Natural killer cell treated with Interleukin-12 subunit alpha and Interleukin-12 subunit beta and Interleukin-15 and Interleukin-18, amount 100 ng/mL, for 72 hours (primary cell): ENCODE measurements at regions not wholly inside any gene's neighbourhood (a gene's known extent, or its start where the extent isn't known, plus 50 kb on each side); places are given as distances from the start of the nearest gene placed in this dataset.

Experiments
- ATAC-seq, 2 donors: fragments of 150-1000 bp; cut with Tn5 transposase in 1 of 2; sonication (Bioruptor Pico), chemical (Tn5 transposase) in 1 of 2; 2 replicates each; pipeline ENCODE4 v1.10.0; 2021
- DNase-seq: peaks from one replicate; pipeline ENCODE4 v3.0.0; 2022; ENCODE audit warnings: low spot score
- H3K27ac Mint-ChIP-seq, 2 donors: 1 replicate in 1 of 2; 2 replicates in 1 of 2; pipeline ENCODE4 v1.8.0; 2022; ENCODE audit warnings: mixed read lengths in 2 of 2, mild to moderate bottlenecking in 1 of 2, moderate library complexity in 1 of 2
- H3K27me3 Mint-ChIP-seq, 2 donors: 1 replicate in 1 of 2; 2 replicates in 1 of 2; pipeline ENCODE4 v1.8.0; 2022; ENCODE audit warnings: mixed read lengths in 2 of 2
- H3K36me3 Mint-ChIP-seq: one replicate; pipeline ENCODE4 v1.8.0; 2022; ENCODE audit warnings: mixed read lengths
- H3K4me1 Mint-ChIP-seq, 2 donors: 1 replicate in 1 of 2; 2 replicates in 1 of 2; pipeline ENCODE4 v1.8.0; 2022; ENCODE audit warnings: low read depth in 2 of 2, mixed read lengths in 2 of 2, mild to moderate bottlenecking in 1 of 2
- H3K4me3 Mint-ChIP-seq: one replicate; pipeline ENCODE4 v1.8.0; 2022; ENCODE audit warnings: mixed read lengths
- H3K9me3 Mint-ChIP-seq: 2 replicates; pipeline ENCODE4 v1.8.0; 2022; ENCODE audit warnings: mixed read lengths

- DNase-seq (no peak), ATAC-seq (no peak)
- Mint-ChIP-seq H3K36me3 (no peaks in the 10 kb centered on the region), H3K27me3 (peaks cover 0 to 2% of the 10 kb centered on the region in 2 donors), H3K4me1 (no peaks in the 10 kb centered on the region), H3K27ac (no peak overlapping the region), H3K4me3 (no peak overlapping the region), H3K9me3 (no peaks in the 10 kb centered on the region)
Observed at GRCh38 chr10:128489324-128490247, 363.4 kb upstream of the MKI67 start.

- Mint-ChIP-seq H3K9me3 (no peaks in the 10 kb centered on the region), H3K4me3 (no peak overlapping the region), H3K4me1 (no peaks in the 10 kb centered on the region), H3K27me3 (peaks cover 0 to 2% of the 10 kb centered on the region in 2 donors), H3K36me3 (no peaks in the 10 kb centered on the region), H3K27ac (no peak overlapping the region)
- no peak for DNase-seq
- ATAC-seq, result peak in 1 of 2 donors; percentile 5
Observed at GRCh38 chr10:128491686-128492085, 365.5 kb upstream of the MKI67 start.

GRCh38 chr10:128493811-128494210 is 367.6 kb upstream of the MKI67 start:
- DNase-seq, result no peak
- Mint-ChIP-seq H3K27me3 (peaks cover 0 to 2% of the 10 kb centered on the region in 2 donors), H3K27ac (no peak overlapping the region), H3K36me3 (no peaks in the 10 kb centered on the region), H3K4me3 (no peak overlapping the region), H3K9me3 (no peaks in the 10 kb centered on the region), H3K4me1 (no peaks in the 10 kb centered on the region)
- no peak for ATAC-seq

DNA sequence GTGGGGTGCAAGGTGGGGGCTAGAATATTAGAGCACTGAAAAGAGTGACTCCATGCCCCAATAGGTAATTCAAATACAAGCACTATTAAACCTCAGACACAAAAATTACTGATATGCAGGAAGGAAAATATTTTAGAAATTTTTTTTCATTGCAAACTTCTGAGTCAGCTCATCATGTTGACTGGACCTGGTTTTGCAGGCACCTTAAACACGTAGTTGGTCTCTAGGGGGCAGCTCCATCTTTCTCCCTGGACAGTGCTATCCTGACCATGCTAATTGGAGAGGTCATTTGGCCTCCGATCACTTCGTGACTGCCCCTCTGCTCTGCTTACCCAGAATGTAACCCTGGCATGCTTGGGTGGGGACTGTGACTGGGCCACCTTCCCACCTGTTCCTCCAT is 368.4 kb upstream of the MKI67 start:
- H3K9me3 Mint-ChIP-seq, result no peaks in the 10 kb centered on the region
- H3K4me3 Mint-ChIP-seq, result no peak overlapping the region
- no peaks in the 10 kb centered on the region for H3K4me1 Mint-ChIP-seq
- peaks cover 0 to 2% of the 10 kb centered on the region in 2 donors for H3K27me3 Mint-ChIP-seq
- H3K36me3 Mint-ChIP-seq, result no peaks in the 10 kb centered on the region
- DNase-seq (no peak), ATAC-seq (no peak)
- no peak overlapping the region for H3K27ac Mint-ChIP-seq

DNA sequence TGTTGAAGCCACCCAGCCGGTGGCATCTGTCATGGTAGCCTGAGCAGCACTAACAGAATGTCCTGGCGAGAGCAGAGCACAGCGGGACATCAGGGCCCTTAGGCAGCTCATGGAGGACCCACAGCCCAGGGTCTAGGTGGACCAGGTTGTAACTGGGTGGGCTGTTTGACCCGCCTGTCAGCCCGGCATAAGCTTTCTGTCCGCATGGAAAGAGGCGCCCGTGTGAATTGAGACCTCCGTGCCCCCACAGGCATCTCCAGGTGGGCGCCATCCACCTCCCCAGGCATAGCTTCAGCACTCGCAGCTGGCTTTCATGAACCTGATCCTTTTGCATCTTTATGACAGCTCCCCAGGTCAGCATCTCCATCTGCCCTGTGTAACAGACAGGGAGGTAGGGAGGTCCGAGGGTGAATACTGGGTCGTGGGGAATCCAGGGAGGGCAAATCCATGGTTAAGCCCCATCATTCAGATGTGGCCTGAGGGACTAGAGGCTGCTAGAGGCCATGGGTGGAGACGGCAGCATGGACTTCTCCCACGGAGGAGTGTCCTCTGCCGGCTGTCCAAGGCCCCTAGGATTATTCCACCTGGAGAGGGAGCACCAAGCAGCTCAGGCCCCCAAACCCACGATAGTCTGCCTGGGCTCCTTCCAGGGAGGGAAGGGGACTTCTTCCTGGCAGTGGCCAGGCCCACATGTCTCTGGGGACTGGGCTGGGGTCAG is 371.6 kb upstream of the MKI67 start:
- Mint-ChIP-seq H3K36me3 (no peaks in the 10 kb centered on the region), H3K27me3 (peaks cover 3 to 4% of the 10 kb centered on the region in 2 donors), H3K4me3 (no peak overlapping the region), H3K27ac (no peak overlapping the region), H3K4me1 (no peaks in the 10 kb centered on the region), H3K9me3 (no peaks in the 10 kb centered on the region)
- ATAC-seq (peak in 1 of 2 donors; percentile 17), DNase-seq (no peak)

- no peaks in the 10 kb centered on the region for H3K36me3 Mint-ChIP-seq
- ATAC-seq, result no peak
- no peak overlapping the region for H3K27ac Mint-ChIP-seq
- H3K4me3 Mint-ChIP-seq, result no peak overlapping the region
- H3K9me3 Mint-ChIP-seq, result no peaks in the 10 kb centered on the region
- DNase-seq, result no peak
- H3K4me1 Mint-ChIP-seq, result no peaks in the 10 kb centered on the region
- peaks cover 3 to 6% of the 10 kb centered on the region in 2 donors for H3K27me3 Mint-ChIP-seq
Observed at GRCh38 chr10:128498378-128498730, 372.1 kb upstream of the MKI67 start.

- peaks cover 3 to 6% of the 10 kb centered on the region in 2 donors for H3K27me3 Mint-ChIP-seq
- H3K27ac Mint-ChIP-seq, result no peak overlapping the region
- DNase-seq, result no peak
- no peaks in the 10 kb centered on the region for H3K4me1 Mint-ChIP-seq
- no peak overlapping the region for H3K4me3 Mint-ChIP-seq
- no peaks in the 10 kb centered on the region for H3K36me3 Mint-ChIP-seq
- H3K9me3 Mint-ChIP-seq, result no peaks in the 10 kb centered on the region
- ATAC-seq, result no peak
Observed at GRCh38 chr10:128498746-128499145, 372.5 kb upstream of the MKI67 start.

- no peak for ATAC-seq
- Mint-ChIP-seq H3K4me1 (no peaks in the 10 kb centered on the region), H3K27me3 (peaks cover 3 to 6% of the 10 kb centered on the region in 2 donors), H3K27ac (no peak overlapping the region), H3K4me3 (no peak overlapping the region), H3K36me3 (no peaks in the 10 kb centered on the region), H3K9me3 (no peaks in the 10 kb centered on the region)
- no peak for DNase-seq
Observed at GRCh38 chr10:128499486-128499885, 373.3 kb upstream of the MKI67 start.

DNA sequence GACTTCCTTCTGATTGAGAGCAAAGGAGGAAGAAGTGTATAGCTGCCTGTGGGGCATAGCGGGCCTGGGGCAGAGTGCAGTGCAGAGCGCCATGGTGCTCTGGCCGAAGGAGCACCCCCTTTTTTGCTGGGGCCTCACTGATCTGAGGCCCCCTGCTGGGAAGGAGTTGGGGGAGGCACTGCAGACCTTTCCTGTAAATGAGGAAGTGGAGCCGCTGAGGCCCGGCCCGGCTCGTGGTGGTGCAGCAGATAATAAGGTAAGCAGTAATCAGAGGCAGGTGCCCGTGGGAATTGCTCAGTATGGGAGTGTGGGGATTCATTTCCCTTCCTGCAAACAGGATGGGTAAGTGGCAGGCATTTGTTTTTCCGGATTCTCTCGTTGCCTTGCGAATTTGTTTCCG is 373.7 kb upstream of the MKI67 start:
- H3K36me3 Mint-ChIP-seq, result no peaks in the 10 kb centered on the region
- ATAC-seq, result no peak

DNA sequence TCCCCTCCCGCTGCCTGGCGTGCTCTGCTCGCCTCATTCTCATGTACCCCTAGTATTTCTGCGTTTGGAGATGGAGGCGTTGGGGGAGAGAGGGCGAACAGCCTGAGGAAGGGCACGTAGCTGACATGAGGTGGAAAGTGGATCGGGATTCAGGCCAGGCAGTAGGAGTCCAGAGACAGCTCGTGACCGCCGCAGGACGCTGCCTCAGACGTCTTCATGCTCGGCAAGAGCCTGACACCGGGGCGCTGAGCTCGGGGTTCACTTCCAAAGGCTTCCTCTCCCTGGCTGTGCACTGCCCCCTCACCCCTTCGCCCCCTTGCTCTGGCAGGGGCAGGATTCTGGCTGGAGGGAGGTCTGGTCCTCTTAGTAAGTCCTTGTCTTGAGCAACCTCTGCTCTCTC is 374.4 kb upstream of the MKI67 start:
- DNase-seq, result no peak
- Mint-ChIP-seq H3K27me3 (peaks cover 3 to 14% of the 10 kb centered on the region in 2 donors), H3K27ac (no peak overlapping the region), H3K4me3 (no peak overlapping the region), H3K4me1 (no peaks in the 10 kb centered on the region), H3K36me3 (no peaks in the 10 kb centered on the region), H3K9me3 (no peaks in the 10 kb centered on the region)
- ATAC-seq, result no peak

More for the DNA sequence above, 373.7 kb upstream of the MKI67 start:
- no peak overlapping the region for H3K27ac Mint-ChIP-seq
- no peaks in the 10 kb centered on the region for H3K9me3 Mint-ChIP-seq
- no peaks in the 10 kb centered on the region for H3K4me1 Mint-ChIP-seq
- H3K27me3 Mint-ChIP-seq, result peaks cover 3 to 7% of the 10 kb centered on the region in 2 donors
- no peak overlapping the region for H3K4me3 Mint-ChIP-seq
- no peak for DNase-seq

DNA sequence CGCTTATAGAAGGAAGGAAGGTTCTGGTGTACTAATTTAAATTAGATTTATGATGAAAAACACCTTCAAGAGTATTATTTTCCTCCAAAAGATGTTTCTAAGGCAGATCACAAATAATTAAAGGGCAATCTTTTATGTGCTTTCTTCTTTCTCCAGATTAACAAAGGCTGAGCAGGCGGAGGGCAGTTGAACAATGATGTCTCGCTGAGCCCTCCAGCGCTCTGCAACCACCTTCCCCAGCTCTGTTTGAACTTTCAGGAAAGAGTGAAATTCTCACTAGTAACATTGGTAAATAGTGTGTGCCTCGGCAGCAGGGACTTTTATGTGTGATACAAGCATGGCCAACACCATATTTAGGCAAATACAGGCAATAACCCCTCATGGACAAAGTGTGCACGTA is 379.1 kb upstream of the MKI67 start:
- no peaks in the 10 kb centered on the region for H3K36me3 Mint-ChIP-seq
- no peak overlapping the region for H3K27ac Mint-ChIP-seq
- no peak for DNase-seq
- H3K4me3 Mint-ChIP-seq, result no peak overlapping the region
- H3K27me3 Mint-ChIP-seq, result peaks cover 11 to 26% of the 10 kb centered on the region in 2 donors
- H3K9me3 Mint-ChIP-seq, result no peaks in the 10 kb centered on the region
- H3K4me1 Mint-ChIP-seq, result no peaks in the 10 kb centered on the region
- no peak for ATAC-seq

DNA sequence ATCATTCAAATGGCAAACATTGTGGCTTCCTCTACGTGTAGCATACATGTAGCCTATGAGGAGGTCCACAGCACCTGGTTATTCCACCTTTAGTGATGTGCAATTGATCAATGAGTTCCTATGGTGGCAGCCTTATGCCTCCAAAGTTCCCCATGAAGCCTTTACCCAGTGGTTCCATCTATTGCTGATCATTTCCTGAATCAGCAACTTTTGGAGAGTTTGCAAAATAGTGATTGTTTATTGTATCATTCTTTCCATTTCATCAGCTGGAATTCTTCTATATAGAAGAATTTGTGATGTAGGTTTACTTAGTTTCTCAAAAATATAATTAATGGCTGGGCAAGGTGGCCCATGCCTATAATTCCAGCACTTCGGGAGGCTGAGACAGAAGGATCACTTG is 380.2 kb upstream of the MKI67 start:
- no peak for ATAC-seq
- no peaks in the 10 kb centered on the region for H3K9me3 Mint-ChIP-seq
- H3K4me3 Mint-ChIP-seq, result no peak overlapping the region
- DNase-seq, result no peak
- no peaks in the 10 kb centered on the region for H3K36me3 Mint-ChIP-seq
- no peaks in the 10 kb centered on the region for H3K4me1 Mint-ChIP-seq
- no peak overlapping the region for H3K27ac Mint-ChIP-seq
- peaks cover 11 to 26% of the 10 kb centered on the region in 2 donors for H3K27me3 Mint-ChIP-seq

DNA sequence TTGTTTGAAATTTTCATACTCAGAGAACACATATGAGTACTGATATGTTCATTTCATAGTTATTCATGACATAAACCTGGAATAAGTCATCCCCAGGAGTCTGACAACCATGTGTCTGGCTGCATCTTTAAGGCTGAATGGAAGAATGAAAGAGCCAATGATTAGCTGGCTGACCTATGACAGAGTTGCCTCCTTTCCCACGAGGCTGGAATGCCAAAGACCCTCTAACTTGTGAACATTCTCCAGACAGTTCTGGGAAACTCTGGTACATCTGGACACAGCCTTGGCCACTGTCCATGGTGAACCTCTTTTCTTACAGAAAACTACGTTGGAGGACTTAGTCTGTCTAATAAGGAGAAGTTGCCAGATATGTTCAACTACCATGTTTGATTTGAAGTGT is 380.8 kb upstream of the MKI67 start:
- DNase-seq, result no peak
- ATAC-seq, result no peak
- Mint-ChIP-seq H3K4me3 (no peak overlapping the region), H3K27me3 (peaks cover 14 to 26% of the 10 kb centered on the region in 2 donors), H3K36me3 (no peaks in the 10 kb centered on the region), H3K9me3 (no peaks in the 10 kb centered on the region), H3K27ac (no peak overlapping the region), H3K4me1 (no peaks in the 10 kb centered on the region)

DNA sequence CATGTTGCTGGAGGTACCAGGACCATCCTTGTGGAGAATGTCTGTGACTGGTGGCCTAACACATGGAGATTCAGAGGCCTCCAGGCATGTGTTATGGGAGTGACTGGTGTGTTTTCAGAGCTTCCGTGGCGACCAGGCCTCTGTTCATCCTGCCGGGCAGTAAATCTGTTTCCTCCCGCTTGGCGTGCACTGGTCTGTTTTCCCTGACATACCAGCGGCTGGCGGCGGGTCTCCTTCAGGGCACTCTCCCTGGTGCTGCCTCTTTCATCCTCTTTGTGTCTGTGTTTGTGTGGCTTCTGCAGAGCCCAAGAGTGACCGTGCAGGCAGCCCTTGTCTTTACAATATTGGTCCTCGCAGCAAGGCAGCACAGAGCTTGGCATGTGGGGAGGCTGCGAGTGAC is 385.1 kb upstream of the MKI67 start:
- Mint-ChIP-seq H3K36me3 (no peaks in the 10 kb centered on the region), H3K9me3 (no peaks in the 10 kb centered on the region), H3K27me3 (peaks cover 10 to 13% of the 10 kb centered on the region in 2 donors), H3K27ac (no peak overlapping the region), H3K4me3 (no peak overlapping the region), H3K4me1 (no peaks in the 10 kb centered on the region)
- DNase-seq, result no peak
- ATAC-seq, result no peak
